ENCODE measurements at regions not wholly inside any gene's neighbourhood (a gene's known extent, or its start where the extent isn't known, plus 50 kb on each side); places are given as distances from the start of the nearest gene placed in this dataset.

DNA sequence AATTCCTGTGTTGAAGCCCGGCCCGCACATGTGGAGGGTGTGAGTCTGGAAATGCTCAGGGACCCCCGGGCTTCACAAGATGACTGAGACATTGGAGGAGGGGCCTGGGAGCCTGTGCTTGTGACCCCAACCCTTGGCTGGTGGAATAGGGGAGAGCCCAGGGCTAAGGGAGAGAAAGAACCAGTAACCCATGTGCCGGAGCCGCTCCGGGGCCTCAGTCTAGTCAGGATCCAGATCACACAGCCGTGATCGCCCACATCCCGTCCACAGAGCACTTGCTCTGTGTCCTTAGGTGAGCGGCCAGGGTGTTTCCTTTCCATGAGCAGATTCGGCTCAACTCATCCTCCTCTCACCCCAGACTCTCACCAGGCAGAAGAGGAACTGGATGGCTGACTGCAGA lies 152.3 kb upstream of the RPS6KA2 start:
- peaks cover 6% of the 10 kb centered on the region for H3K27me3 Mint-ChIP-seq (ENCODE audit: low read depth)
- no peaks in the 10 kb centered on the region for H3K9me3 Mint-ChIP-seq (ENCODE audit: low read depth)
- no peak overlapping the region for H3K27ac Mint-ChIP-seq (ENCODE audit: unreplicated experiment)
- H3K4me3 Mint-ChIP-seq (ENCODE audit: unreplicated experiment), result no peak overlapping the region
- H3K36me3 Mint-ChIP-seq (ENCODE audit: low read depth), result no peaks in the 10 kb centered on the region
- DNase-seq (ENCODE audit: low spot score), result no peak
- TF ChIP-seq, protein P1, sequence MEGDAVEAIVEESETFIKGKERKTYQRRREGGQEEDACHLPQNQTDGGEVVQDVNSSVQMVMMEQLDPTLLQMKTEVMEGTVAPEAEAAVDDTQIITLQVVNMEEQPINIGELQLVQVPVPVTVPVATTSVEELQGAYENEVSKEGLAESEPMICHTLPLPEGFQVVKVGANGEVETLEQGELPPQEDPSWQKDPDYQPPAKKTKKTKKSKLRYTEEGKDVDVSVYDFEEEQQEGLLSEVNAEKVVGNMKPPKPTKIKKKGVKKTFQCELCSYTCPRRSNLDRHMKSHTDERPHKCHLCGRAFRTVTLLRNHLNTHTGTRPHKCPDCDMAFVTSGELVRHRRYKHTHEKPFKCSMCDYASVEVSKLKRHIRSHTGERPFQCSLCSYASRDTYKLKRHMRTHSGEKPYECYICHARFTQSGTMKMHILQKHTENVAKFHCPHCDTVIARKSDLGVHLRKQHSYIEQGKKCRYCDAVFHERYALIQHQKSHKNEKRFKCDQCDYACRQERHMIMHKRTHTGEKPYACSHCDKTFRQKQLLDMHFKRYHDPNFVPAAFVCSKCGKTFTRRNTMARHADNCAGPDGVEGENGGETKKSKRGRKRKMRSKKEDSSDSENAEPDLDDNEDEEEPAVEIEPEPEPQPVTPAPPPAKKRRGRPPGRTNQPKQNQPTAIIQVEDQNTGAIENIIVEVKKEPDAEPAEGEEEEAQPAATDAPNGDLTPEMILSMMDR (IDR thresholded peaks at IDR 0.05), result no peak
- no peaks in the 10 kb centered on the region for H3K4me1 Mint-ChIP-seq (ENCODE audit: low read depth)

DNA sequence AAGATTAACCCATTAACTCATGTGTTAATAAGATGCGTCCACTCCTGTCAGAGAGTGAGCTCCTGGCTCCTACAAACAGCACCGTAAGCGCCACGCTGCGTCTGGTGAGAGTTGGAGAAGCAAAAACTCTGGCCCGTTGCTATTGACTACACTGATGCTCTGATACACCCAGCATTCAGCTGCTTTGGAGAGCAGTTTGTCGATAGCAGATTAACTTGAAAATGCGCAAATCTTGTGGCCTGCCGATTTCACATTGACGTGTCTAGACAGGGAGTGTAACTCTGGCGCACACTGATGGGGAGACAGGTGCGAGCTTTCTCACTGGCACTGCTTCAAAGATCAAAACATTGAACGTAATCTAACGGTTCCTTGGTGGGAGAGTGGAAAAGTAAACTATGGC lies 151.7 kb upstream of the RPS6KA2 start:
- no peaks in the 10 kb centered on the region for H3K36me3 Mint-ChIP-seq (ENCODE audit: low read depth)
- no peak overlapping the region for H3K4me3 Mint-ChIP-seq (ENCODE audit: unreplicated experiment)
- no peak for DNase-seq (ENCODE audit: low spot score)
- H3K4me1 Mint-ChIP-seq (ENCODE audit: low read depth), result no peaks in the 10 kb centered on the region
- H3K27ac Mint-ChIP-seq (ENCODE audit: unreplicated experiment), result no peak overlapping the region
- H3K27me3 Mint-ChIP-seq (ENCODE audit: low read depth), result peaks cover 7% of the 10 kb centered on the region
- no peaks in the 10 kb centered on the region for H3K9me3 Mint-ChIP-seq (ENCODE audit: low read depth)
- TF ChIP-seq, protein P1 (IDR thresholded peaks at IDR 0.05), result no peak

DNA sequence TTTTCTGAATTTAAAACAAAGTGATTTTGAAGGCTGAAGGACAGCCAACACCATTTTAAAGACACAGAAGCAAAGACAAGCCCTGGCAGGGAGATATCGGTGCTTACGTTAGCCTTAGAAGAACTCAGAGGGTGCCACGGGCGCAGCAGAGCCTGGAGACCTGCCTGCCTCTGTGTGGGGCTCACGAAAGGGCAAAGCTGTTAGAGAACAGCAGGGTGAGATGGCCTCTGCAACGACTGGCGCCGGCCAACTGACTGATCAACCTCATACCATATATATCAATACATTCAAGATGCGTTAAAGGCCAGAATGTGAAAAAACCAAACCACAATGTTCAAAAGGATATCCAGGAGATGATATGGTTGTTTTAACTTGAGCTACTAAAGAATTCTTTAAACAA lies 151.0 kb upstream of the RPS6KA2 start:
- DNase-seq (ENCODE audit: low spot score), result no peak
- TF ChIP-seq, protein P1 (IDR thresholded peaks at IDR 0.05), result no peak
- no peaks in the 10 kb centered on the region for H3K36me3 Mint-ChIP-seq (ENCODE audit: low read depth)

DNA sequence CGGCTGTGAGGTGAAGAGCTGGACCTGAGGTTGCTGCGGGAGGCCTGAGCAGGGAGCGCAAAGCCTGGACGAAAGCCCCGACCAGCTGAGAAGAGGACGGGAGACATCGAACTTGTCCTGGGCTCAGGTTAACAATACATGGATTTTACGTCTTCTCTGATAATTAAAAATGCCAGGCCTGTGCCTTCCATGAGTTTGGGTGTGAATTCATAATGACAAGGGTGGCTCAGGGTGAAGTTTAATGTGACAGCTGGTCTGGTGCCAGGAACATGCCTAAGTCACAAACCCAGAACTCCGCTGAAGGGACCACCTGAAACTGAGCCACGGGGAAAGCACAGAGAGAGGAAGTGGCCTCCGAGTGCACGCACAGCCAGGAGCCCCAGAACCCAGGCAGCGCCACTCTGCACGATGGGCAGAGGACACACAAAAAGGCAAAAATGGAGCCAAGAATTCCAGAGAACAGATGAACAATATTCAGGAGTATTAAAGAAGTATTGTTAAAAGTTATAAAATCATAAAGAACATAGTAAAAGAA lies 150.1 kb upstream of the RPS6KA2 start:
- TF ChIP-seq, protein P1 (IDR thresholded peaks at IDR 0.05), result no peak
- no peak overlapping the region for H3K4me3 Mint-ChIP-seq (ENCODE audit: unreplicated experiment)
- H3K4me1 Mint-ChIP-seq (ENCODE audit: low read depth), result no peaks in the 10 kb centered on the region
- H3K27me3 Mint-ChIP-seq (ENCODE audit: low read depth), result peaks cover 20% of the 10 kb centered on the region
- H3K36me3 Mint-ChIP-seq (ENCODE audit: low read depth), result no peaks in the 10 kb centered on the region
- no peak overlapping the region for H3K27ac Mint-ChIP-seq (ENCODE audit: unreplicated experiment)
- DNase-seq (ENCODE audit: low spot score), result no peak
- no peaks in the 10 kb centered on the region for H3K9me3 Mint-ChIP-seq (ENCODE audit: low read depth)

More for the DNA sequence above, 151.0 kb upstream of the RPS6KA2 start:
- Mint-ChIP-seq H3K9me3 (ENCODE audit: low read depth) (no peaks in the 10 kb centered on the region), H3K27me3 (ENCODE audit: low read depth) (peaks cover 13% of the 10 kb centered on the region), H3K4me1 (ENCODE audit: low read depth) (no peaks in the 10 kb centered on the region), H3K27ac (ENCODE audit: unreplicated experiment) (no peak overlapping the region), H3K4me3 (ENCODE audit: unreplicated experiment) (no peak overlapping the region)

DNA sequence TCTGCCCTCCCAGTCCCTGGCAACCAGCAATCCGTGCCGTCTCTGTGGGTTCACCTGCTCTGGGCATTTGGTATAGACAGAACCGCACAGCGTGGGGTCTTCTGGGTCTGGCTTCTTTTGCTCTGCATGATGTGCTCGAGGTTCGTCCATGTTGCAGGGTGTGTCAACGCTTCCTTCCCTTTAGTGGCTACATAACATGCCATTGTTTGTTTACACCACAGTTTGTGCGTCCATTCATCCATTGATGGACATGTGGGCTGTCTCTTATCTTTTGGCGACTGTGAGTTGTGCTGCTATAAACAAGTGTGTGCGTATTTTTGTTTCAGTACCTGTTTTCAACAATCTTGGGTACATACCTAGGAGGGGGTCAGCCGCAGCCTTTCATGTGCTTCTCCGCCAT lies 149.5 kb upstream of the RPS6KA2 start:
- Mint-ChIP-seq H3K36me3 (ENCODE audit: low read depth) (no peaks in the 10 kb centered on the region), H3K4me1 (ENCODE audit: low read depth) (no peaks in the 10 kb centered on the region), H3K27ac (ENCODE audit: unreplicated experiment) (no peak overlapping the region), H3K27me3 (ENCODE audit: low read depth) (peaks cover 20% of the 10 kb centered on the region), H3K9me3 (ENCODE audit: low read depth) (no peaks in the 10 kb centered on the region), H3K4me3 (ENCODE audit: unreplicated experiment) (no peak overlapping the region)
- TF ChIP-seq, protein P1 (IDR thresholded peaks at IDR 0.05), result no peak
- no peak for DNase-seq (ENCODE audit: low spot score)
